Brain microvascular endothelial cell (primary cell): ENCODE measurements at regions not wholly inside any gene's neighbourhood (a gene's known extent, or its start where the extent isn't known, plus 50 kb on each side); places are given as distances from the start of the nearest gene placed in this dataset.
"Not testable (repeated sequence)": the region's sequence is repeated elsewhere in the genome, so short reads cannot be mapped to it uniquely, and the experiment has no call there.

Experiments
- DNase-seq: peaks from one replicate; pipeline ENCODE4 v3.0.0-alpha.2; 2020
- H3K27ac ChIP-seq: fragments of 250-450 bp; sonication (Bioruptor Pico); 2 replicates; pipeline ENCODE4 v1.5.1; 2020; ENCODE audit warnings: mild to moderate bottlenecking, moderate library complexity
- H3K27me3 ChIP-seq: fragments of 250-450 bp; sonication (Bioruptor Pico); replicated peaks from 2 replicates; pipeline ENCODE4 v1.5.1; 2020; ENCODE audit warnings: mild to moderate bottlenecking
- H3K36me3 ChIP-seq: fragments of 250-450 bp; sonication (Bioruptor Pico); replicated peaks from 2 replicates; pipeline ENCODE4 v1.5.1; 2020; ENCODE audit warnings: mild to moderate bottlenecking
- H3K4me3 ChIP-seq: 2 replicates; pipeline ENCODE4 v1.5.1; 2011; ENCODE audit warnings: low read depth, mild to moderate bottlenecking, control low read depth, low read length, moderate library complexity
- in situ Hi-C: cut with HindIII; loops from 2 replicates; pipeline ENCODE4 v1.10.0; 2017; ENCODE audit warnings: low sequenced_read_pairs, low pct_ligation_motif_present
- TF ChIP-seq, protein P1 (sequence below): IDR thresholded peaks from 2 replicates; pipeline ENCODE4 v1.5.1; 2011; ENCODE audit warnings: low read depth, mild to moderate bottlenecking, moderate library complexity, low read length, control low read depth, inconsistent platforms; ENCODE audit errors: missing control alignments

DNA sequence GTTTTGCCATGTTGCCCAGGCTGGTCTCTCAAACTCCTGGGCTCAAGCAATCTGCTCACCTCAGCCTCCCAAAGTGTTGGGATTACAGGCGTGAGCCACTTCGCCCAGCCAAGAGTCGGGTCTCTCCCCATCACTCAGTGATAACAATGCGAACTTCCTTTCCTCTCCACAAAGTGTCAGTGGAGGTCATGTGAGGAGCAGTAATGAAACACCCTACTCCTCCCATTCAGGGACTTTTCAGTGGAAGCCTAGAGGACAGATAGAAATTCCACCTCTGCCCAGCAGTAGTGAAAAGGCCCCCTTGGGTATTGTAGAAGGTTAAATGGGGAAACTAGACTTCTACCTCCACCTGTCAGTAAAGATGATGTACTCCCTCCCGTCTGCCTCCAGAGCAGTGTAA lies 141.9 kb upstream of the STK26 start:
- no peaks in the 10 kb centered on the region for H3K36me3 ChIP-seq
- in situ Hi-C loops = no loop called here
- H3K27me3 ChIP-seq = no peaks in the 10 kb centered on the region
- H3K27ac ChIP-seq = no peak overlapping the region
- DNase-seq = no peak
- TF ChIP-seq, protein P1, sequence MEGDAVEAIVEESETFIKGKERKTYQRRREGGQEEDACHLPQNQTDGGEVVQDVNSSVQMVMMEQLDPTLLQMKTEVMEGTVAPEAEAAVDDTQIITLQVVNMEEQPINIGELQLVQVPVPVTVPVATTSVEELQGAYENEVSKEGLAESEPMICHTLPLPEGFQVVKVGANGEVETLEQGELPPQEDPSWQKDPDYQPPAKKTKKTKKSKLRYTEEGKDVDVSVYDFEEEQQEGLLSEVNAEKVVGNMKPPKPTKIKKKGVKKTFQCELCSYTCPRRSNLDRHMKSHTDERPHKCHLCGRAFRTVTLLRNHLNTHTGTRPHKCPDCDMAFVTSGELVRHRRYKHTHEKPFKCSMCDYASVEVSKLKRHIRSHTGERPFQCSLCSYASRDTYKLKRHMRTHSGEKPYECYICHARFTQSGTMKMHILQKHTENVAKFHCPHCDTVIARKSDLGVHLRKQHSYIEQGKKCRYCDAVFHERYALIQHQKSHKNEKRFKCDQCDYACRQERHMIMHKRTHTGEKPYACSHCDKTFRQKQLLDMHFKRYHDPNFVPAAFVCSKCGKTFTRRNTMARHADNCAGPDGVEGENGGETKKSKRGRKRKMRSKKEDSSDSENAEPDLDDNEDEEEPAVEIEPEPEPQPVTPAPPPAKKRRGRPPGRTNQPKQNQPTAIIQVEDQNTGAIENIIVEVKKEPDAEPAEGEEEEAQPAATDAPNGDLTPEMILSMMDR = no peak
- no peak overlapping the region for H3K4me3 ChIP-seq

- H3K36me3 ChIP-seq, DNase-seq, H3K4me3 ChIP-seq, H3K27me3 ChIP-seq, H3K27ac ChIP-seq, in situ Hi-C loops: not testable (repeated sequence)
Measured at GRCh38 chrX:131885042-131885441, 138.1 kb upstream of the STK26 start.

DNA sequence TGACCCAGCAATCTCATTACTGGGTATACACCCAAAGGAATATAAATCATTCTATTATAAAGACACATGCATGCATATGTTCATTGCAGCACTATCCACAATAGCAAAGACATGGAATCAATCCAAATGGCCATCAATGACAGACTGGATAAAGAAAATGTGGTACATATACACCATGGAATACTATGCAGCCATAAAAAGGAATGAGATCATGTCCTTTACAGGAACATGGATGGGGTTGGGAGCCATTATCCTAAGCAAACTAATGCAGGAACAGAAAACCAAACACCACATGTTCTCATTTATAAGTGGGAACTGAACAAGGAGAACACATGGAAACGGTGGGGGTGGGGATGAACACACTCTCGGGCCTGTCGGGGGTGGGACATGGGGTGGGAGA lies 129.2 kb upstream of the STK26 start:
- H3K27me3 ChIP-seq, in situ Hi-C loops, H3K27ac ChIP-seq, H3K4me3 ChIP-seq, H3K36me3 ChIP-seq, DNase-seq: not testable (repeated sequence)

- DNase-seq = peak; percentile 12
- H3K27me3 ChIP-seq = no peaks in the 10 kb centered on the region
- in situ Hi-C loops = no loop called here
- no peaks in the 10 kb centered on the region for H3K36me3 ChIP-seq
- TF ChIP-seq, protein P1 = no peak
- H3K4me3 ChIP-seq = no peak overlapping the region
- no peak overlapping the region for H3K27ac ChIP-seq
Measured at GRCh38 chrX:131894995-131895394, 128.1 kb upstream of the STK26 start.

- Histone ChIP-seq H3K4me3 (no peak overlapping the region), H3K27me3 (no peaks in the 10 kb centered on the region), H3K27ac (no peak overlapping the region), H3K36me3 (no peaks in the 10 kb centered on the region)
- no peak for DNase-seq
- in situ Hi-C loops = no loop called here
- TF ChIP-seq, protein P1 = no peak
Measured at GRCh38 chrX:131895807-131896206, 127.3 kb upstream of the STK26 start.

GRCh38 chrX:131901546-131901945 lies 121.6 kb upstream of the STK26 start:
- no peak for DNase-seq
- in situ Hi-C loops = no loop called here
- no peak overlapping the region for H3K4me3 ChIP-seq
- H3K36me3 ChIP-seq = no peaks in the 10 kb centered on the region
- TF ChIP-seq, protein P1 = no peak
- H3K27ac ChIP-seq = no peak overlapping the region
- H3K27me3 ChIP-seq = no peaks in the 10 kb centered on the region

DNA sequence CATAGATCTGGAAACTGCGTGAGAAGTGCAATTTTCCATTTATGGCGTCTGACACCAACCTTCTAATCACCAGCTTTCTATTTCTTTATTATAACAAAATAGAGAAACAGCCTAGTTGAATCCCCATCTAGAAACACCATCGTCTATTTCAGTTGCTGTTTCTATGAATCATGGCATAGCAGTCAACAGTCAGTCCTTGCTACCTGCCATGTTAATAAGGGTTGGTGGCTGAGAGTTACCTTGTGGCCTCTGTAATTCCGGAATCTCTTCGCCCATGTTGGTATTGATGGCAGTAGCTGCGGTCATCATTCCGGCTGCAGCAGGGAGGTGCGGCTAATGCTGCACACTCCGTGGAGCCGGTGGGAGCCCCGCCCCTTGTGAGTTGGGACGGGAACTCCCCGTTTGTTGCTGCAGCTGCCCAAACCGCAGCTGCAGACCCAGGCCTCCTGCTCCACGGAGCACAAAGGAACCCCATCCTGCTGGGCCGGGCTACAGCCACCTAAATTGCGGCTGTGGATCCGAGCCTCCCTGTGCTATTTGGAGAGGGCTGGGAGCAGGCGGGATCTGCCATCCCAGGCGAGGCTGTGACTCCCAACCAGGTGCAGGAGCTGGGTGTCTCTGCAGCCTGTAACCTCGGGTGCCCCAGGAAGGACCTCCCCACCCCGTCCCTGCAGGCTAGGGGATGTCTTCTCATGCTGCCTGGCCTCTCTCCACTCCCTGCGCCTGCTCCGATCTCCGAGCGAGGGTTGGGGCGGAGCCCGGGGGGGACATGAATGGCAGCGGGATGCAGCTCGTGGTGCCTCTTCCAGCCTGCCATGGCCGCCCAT lies 115.4 kb upstream of the STK26 start:
- no peak for DNase-seq
- Histone ChIP-seq H3K27me3 (no peaks in the 10 kb centered on the region), H3K4me3 (no peak overlapping the region), H3K36me3 (no peaks in the 10 kb centered on the region), H3K27ac (no peak overlapping the region)
- TF ChIP-seq, protein P1 = no peak
- in situ Hi-C loops = no loop called here
